ENCODE measurements at regions not wholly inside any gene's neighbourhood (a gene's known extent, or its start where the extent isn't known, plus 50 kb on each side); places are given as distances from the start of the nearest gene placed in this dataset.

- DNase-seq = no peak
Measured at GRCh38 chr10:28783087-28783486, 105.8 kb downstream of the BAMBI start.

DNA sequence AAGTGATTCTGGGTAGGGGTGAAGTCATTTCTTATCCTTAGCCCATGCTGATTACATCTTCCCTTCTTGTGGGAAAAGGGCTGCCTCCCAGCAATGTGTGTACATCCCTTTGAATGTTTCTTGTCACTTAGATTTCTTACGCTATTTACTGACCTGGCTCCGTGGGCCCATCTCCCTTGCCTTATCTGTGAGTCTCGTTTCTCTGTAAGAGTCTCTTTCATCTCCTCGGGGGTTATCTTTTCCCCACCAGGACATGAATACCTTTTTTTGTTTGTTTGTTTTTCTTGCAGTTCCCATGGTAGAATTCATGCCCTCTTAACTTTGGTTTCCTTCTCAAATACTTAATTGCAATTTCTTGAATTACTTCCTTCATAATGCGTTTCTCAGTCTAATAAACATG is 107.7 kb downstream of the BAMBI start:
- no peak for DNase-seq

DNA sequence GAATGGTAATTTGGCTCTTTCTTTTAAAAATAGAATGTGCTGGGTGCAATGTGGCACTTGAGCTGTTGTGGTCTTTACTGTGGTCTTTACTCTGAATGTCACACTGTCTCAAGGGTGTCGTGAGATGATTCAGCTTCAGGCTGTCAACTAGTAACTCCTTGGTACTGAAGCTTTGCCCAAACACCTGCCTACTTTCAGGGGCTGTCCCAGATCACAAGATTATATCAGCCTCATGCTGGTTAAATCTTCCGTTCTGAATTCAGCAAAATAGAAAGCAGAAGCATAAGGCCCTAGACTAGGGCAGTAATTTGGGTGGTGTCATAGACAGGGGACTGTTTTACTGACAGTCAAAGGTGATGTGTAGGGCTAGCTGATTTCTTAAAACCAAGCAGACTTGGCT is 110.9 kb downstream of the BAMBI start:
- DNase-seq = no peak

GRCh38 chr10:28788762-28789161 is 111.4 kb downstream of the BAMBI start:
- no peak for DNase-seq

DNA sequence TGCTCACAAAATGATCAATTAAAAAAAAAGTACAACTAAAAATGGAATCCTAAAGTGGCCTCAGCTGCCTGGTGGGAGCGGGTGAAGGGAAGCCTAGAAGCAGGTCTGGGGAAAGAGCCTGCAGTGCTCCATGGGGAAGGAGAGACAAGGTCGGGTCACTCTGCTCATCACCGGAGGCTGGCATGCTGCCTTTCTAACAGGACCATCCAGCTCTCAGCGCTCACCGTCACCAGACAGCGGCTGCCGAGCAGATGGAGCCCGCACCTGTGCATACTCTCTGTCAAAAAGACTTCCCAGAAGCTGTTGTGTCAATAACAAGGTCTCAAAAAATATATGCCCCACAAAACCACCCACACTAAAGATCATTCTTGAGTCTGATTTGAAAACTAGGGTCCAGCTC is 112.8 kb downstream of the BAMBI start:
- DNase-seq = no peak

DNA sequence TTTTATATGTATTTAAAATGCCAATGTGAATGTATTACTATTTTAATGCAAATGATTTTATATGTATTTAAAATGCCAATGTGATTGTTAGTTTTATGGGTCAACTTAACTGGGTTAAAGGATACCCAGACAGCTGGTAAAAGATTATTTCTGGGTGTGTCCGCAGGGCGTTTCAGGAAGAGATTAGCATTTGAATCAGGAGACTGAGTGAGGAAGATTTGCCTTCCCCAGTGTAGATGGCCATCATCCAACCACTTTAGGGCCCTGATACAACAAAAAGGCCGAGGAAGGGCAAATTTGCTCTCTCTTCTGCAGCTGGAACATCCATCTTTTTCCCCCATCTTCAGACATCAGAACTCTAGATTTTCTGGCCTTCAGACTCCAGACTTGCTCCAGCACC is 116.2 kb downstream of the BAMBI start:
- no peak for DNase-seq

GRCh38 chr10:28794986-28795385 is 117.7 kb downstream of the BAMBI start:
- DNase-seq = no peak

GRCh38 chr10:28796606-28797512 is 119.5 kb downstream of the BAMBI start:
- DNase-seq = no peak

DNA sequence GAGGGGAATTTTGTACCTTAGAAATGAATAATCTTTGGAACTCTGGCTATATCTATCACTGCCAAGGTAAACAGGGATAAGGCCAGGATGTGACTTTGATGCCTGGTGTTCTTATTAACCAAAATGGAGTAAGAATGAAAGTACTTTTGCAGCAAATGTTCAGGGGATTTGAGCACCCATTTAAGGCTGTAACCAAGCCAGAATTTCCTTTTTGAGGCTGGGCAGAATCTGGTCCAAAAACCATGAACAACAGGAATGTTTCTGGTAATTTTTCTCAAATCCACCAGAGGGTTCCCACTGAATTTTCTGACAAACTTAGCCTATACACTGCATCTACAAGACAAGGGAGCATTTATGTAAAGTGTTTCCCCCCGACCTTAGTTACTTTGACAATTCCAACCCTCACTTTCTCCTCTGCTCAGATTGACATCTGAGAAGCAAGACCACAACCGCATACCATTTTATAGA is 120.6 kb downstream of the BAMBI start:
- no peak for DNase-seq

DNA sequence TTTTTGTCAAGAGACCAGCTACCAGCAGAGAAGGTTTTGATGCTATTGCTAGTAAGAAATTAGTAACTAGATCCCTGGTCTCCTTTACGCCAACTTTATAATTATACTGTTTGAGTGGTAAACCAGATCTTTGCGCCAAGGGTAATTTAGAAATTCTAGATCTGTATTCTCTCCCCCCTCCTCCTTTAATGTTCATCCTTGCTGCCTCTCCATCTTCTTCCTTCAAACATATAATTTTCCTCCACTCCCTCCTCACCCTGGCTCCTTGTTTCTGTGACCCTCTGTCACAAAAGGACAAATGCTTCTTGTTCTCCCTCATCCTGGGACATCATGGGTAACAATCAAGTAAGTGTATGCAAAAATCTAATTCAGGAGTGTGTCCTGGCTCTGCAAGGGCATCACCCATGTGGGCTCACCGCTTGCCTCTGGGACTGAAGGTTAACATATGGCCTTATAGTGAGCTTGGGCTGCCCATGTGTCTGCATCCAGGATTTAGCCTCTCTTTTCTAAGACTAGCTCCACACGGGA is 121.2 kb downstream of the BAMBI start:
- no peak for DNase-seq

DNA sequence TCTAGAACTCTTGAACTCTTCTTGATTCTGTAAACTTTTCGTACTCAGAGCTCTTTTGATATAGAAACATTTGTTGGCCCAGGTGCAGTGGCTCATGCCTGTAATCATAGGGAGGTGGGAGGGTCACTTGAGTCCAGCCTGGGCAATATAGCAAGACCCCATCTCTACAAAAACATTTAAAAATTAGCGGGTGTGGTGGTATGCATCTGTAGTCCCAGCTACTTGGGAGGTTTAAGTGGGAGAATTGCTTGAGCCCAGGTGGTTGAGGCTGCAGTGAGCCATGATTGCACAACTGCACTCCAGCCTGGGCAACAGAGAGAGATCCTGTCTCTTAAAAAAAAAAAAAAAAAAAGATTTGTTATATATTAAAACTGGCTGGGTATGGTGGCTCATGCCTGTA is 121.6 kb downstream of the BAMBI start:
- DNase-seq = no peak

DNA sequence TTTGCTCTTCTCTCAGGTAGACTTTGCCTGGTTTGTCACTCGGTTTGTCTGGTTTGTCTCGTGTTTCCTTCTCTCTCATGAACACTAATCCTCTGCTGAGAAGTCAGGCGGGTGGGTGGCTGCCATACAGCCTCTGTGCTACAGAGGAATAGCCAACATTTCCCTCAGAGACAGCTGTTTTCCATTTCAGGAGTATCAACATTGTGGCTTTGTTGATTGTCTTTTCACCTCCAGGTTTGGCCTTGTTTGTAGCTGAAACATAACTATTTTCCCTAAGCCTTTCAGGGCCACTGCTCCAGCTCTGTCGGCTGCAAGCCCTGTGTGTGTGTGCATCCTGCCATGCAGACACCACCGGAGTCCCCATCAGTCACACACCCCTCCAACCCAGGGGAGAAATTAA is 122.8 kb downstream of the BAMBI start:
- DNase-seq = no peak

DNA sequence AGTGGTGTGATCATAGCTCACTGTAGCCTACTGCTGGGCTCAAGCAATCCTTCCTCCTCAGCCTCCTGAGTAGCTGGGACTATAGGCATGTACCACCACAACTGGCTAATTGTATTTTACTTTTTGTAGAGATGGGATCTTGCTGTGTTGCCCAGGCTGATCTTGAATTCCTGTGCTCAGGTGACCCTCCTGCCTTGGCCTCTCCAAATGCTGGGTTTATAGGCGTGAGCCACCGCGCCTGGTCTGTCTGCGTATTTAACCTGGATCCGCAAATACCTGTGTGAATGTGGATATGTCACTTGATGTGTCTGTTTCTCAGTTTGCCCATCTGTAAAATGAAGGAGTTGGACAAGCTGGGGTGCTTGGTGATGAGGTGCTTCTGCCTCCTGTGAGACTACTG is 123.9 kb downstream of the BAMBI start:
- DNase-seq = no peak

DNA sequence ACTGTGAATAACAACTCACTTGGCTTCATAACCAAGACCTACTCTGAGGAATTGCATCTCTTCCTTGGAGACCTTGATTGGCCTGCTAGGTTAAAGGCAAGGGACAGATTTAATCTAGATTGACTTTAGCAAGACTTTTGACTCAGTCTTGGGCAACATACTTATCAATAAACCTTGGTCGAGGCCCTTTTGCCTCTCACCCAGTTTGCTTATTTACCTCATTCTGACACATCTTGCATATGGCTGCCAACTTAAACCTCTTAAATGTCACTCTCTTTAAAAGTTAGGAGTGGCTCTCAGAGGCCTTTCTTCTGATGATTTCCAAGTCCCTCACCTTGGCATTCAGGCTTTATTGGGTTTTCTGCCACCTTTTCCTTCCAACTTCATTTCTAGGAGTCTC is 124.5 kb downstream of the BAMBI start:
- DNase-seq = no peak

DNA sequence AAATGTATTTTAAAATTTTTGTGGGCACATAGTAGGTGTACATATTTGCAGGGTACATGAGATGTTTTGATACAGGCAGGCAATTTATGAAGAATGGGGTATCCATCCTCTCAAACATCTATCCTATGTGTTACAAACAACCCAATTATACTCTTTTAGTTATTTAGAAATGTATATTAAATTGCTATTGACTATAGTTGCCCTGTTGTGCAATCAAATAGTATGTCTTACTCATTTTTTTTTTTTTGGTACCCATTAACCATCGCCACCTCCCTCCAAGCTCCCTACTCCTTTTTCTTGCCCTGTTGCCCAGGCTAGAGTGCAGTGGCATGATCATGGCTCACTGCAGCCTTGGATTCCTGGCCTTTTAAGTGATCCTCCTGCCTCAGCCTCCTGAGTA is 128.1 kb downstream of the BAMBI start:
- no peak for DNase-seq

- no peak for DNase-seq
Measured at GRCh38 chr10:28806488-28806941, 129.2 kb downstream of the BAMBI start.

DNA sequence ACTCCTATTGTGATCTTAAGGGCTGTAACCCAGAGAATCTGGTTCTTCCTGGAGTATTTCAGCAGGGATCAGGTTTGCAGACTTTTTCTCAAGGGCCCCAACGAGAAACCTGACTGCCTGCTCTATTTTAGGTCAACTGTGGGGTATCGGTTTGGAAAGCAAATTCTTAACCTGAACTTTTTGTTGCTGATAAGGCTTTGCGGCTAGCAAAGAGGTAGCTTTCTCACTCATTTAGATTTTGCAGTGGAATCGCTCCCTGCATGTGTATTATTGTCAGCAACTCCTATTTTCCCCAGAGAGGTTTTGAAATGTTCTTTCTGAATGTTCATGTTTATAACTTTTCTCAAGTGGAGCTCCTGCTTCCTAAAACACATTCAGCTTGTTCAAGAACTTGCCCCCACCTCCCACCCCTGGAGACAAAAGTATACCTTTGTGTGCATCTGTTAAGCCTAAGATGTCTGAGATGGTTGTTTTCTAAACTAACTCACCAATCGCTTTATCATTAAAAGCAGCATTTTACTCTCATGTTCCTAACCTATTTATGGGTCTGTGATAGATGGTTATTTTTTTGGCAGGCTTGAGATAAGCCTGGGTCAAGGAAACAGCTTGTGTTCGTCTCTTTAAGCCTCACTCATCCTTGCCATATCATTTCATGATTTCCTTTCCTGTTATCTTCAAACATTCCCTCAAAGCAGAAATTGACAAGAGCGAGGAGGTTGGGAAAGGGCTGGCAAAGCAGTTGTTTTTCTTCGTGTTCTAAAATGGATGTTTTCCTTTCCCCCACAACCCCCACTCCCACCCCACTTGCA is 129.8 kb downstream of the BAMBI start:
- DNase-seq = no peak

- no peak for DNase-seq
Measured at GRCh38 chr10:28807760-28808613, 130.7 kb downstream of the BAMBI start.

DNA sequence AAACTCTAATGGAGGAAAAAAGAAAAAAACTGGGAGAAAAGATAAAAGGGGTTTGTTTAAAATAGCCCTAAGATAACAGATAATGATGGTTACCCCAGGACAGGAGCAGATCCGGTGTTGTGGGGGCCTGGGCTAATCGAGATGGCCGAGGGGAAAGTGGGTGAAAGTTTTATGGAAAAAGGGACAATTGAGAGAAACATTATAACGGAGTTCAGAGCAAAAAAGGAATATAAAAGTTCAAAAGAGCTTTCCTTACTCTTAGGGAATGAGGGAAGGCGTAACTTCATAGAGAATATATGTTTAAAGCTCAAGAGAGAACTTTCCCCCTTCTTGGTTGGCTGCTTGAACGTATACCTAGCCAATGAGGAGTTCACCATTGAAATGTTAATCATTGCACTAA is 131.4 kb downstream of the BAMBI start:
- DNase-seq = no peak

DNA sequence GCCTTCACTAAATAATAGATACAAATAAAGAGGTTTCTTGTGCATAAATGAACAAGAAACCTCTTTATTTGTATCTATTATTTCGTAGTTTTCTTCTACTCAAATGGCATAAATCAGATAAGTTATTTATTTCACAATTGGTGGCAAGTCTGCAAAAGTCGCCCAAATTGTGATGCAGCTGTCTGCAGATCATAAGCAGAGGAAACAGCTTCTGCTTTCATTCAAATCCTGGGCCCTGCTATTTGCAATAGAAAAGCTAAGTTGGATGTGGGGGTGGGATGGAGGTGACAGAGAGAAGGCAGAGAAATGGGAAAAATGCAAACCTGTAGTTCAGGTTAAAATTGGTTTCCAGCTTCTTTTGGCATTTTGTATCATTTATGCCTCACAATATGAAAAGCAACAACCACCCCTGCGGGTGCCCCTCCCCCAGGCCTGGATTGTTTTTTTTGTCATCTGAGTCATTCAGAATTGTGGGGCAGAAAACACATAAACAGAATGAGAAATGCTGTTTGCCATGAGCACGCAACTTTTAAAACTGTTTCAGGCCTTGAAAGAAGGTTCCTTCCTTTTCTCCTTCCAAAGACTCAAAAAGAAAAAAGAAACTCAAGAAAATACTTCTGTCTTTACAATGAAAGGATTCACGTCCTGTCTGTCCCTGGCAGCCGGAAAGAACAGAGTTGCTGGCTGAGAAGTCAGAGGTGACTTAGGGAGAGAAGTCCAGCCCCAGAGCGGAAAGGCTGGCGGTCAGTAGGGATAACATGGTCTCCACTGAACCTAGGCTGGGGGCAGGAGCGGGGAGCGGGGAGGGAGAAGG is 132.9 kb downstream of the BAMBI start:
- no peak for DNase-seq

DNA sequence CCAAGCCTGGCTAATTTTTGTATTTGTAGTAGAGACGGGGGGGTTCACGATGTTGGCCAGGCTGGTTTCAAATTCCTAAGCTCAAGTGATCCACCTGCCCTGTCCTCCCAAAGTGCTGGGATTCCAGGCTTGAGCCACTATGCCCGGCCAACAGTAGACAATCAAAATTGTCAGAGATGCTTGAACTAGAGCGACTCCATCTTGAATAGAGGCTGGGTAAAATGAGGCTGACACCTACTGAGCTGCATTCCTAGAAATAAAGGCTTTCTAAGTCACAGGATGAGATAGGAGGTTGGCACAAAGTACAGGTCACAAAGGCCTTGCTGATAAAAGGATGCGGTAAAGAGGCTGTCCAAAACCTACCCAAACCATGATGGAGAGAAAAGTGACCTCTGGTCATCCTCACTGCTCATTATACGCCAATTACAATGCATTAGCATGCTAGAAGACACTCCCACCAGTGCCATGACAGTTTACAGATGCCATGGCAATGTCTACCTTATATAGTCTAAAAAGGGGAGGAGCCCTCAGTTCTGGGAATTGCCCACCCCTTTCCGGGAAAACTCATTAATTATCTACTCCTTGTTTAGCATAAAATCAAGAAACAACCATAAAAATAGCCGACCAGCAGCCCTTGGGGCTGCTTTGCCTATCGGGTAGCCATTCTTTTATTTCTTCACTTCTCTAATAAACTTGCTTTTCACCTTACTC is 134.5 kb downstream of the BAMBI start:
- no peak for DNase-seq

All from NCI-H1048 (cell line).